ENCODE measurements at regions not wholly inside any gene's neighbourhood (a gene's known extent, or its start where the extent isn't known, plus 50 kb on each side); places are given as distances from the start of the nearest gene placed in this dataset.
"Not testable (repeated sequence)": the region's sequence is repeated elsewhere in the genome, so short reads cannot be mapped to it uniquely, and the experiment has no call there.

GRCh38 chr1:192880231-192880630 lies 71.4 kb downstream of the RGS2 start:
- no peak for ATAC-seq (ENCODE audit: insufficient read depth, low read depth)
- H2AFZ ChIP-seq (ENCODE audit: low read depth, low read length) = no peak overlapping the region
- H3K9me3 ChIP-seq (ENCODE audit: insufficient read depth, low read length, severe bottlenecking) = no peaks in the 10 kb centered on the region
- H3K9ac ChIP-seq (ENCODE audit: low read depth, low read length) = no peak overlapping the region
- TF ChIP-seq, protein P1, sequence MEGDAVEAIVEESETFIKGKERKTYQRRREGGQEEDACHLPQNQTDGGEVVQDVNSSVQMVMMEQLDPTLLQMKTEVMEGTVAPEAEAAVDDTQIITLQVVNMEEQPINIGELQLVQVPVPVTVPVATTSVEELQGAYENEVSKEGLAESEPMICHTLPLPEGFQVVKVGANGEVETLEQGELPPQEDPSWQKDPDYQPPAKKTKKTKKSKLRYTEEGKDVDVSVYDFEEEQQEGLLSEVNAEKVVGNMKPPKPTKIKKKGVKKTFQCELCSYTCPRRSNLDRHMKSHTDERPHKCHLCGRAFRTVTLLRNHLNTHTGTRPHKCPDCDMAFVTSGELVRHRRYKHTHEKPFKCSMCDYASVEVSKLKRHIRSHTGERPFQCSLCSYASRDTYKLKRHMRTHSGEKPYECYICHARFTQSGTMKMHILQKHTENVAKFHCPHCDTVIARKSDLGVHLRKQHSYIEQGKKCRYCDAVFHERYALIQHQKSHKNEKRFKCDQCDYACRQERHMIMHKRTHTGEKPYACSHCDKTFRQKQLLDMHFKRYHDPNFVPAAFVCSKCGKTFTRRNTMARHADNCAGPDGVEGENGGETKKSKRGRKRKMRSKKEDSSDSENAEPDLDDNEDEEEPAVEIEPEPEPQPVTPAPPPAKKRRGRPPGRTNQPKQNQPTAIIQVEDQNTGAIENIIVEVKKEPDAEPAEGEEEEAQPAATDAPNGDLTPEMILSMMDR (IDR thresholded peaks at IDR 0.05; ENCODE audit: borderline replicate concordance, extremely low read depth, low read length, poor library complexity, severe bottlenecking) = no peak
- no peak for TF ChIP-seq EZH2 (IDR thresholded peaks at IDR 0.05; ENCODE audit: borderline replicate concordance, low read depth, low read length, severe bottlenecking)
- no peaks in the 10 kb centered on the region for H3K27me3 ChIP-seq (ENCODE audit: insufficient read depth, low read length, poor library complexity)
- no peaks in the 10 kb centered on the region for H3K4me1 ChIP-seq (ENCODE audit: insufficient read depth, low read length)
- no peak overlapping the region for H3K4me2 ChIP-seq (ENCODE audit: insufficient read depth, low read length)
- H3K27ac ChIP-seq (ENCODE audit: low read length) = no peak overlapping the region
- no peaks in the 10 kb centered on the region for H3K79me2 ChIP-seq (ENCODE audit: insufficient read depth, low read length)
- DNase-seq = no peak
- no peaks in the 10 kb centered on the region for H3K36me3 ChIP-seq (ENCODE audit: insufficient read depth, low read length)
- no peak overlapping the region for H3K4me3 ChIP-seq (ENCODE audit: low read depth in 1 of 2, low read length in 2 of 2)
- H4K20me1 ChIP-seq (ENCODE audit: insufficient read depth, low read length) = no peaks in the 10 kb centered on the region

- ATAC-seq (ENCODE audit: insufficient read depth, low read depth) (no peak), DNase-seq (no peak)
- H2AFZ ChIP-seq (ENCODE audit: low read depth, low read length) = no peak overlapping the region
- H3K36me3 ChIP-seq (ENCODE audit: insufficient read depth, low read length) = no peaks in the 10 kb centered on the region
- H3K4me3 ChIP-seq (ENCODE audit: low read depth in 1 of 2, low read length in 2 of 2) = no peak overlapping the region
- H3K27me3 ChIP-seq (ENCODE audit: insufficient read depth, low read length, poor library complexity) = no peaks in the 10 kb centered on the region
- no peak overlapping the region for H3K27ac ChIP-seq (ENCODE audit: low read length)
- no peaks in the 10 kb centered on the region for H3K4me1 ChIP-seq (ENCODE audit: insufficient read depth, low read length)
- no peaks in the 10 kb centered on the region for H3K79me2 ChIP-seq (ENCODE audit: insufficient read depth, low read length)
- H3K9ac ChIP-seq (ENCODE audit: low read depth, low read length) = no peak overlapping the region
- no peaks in the 10 kb centered on the region for H4K20me1 ChIP-seq (ENCODE audit: insufficient read depth, low read length)
- no peaks in the 10 kb centered on the region for H3K9me3 ChIP-seq (ENCODE audit: insufficient read depth, low read length, severe bottlenecking)
- H3K4me2 ChIP-seq (ENCODE audit: insufficient read depth, low read length) = no peak overlapping the region
- TF ChIP-seq, protein P1 (IDR thresholded peaks at IDR 0.05; ENCODE audit: borderline replicate concordance, extremely low read depth, low read length, poor library complexity, severe bottlenecking) = no peak
- no peak for TF ChIP-seq EZH2 (IDR thresholded peaks at IDR 0.05; ENCODE audit: borderline replicate concordance, low read depth, low read length, severe bottlenecking)
Observed at GRCh38 chr1:192884241-192884640, 75.4 kb downstream of the RGS2 start.

- not testable (repeated sequence) for H3K79me2 ChIP-seq (ENCODE audit: insufficient read depth, low read length); H3K4me3 ChIP-seq (ENCODE audit: low read depth in 1 of 2, low read length in 2 of 2); H3K9ac ChIP-seq (ENCODE audit: low read depth, low read length); H3K9me3 ChIP-seq (ENCODE audit: insufficient read depth, low read length, severe bottlenecking); DNase-seq; H3K27ac ChIP-seq (ENCODE audit: low read length); H3K27me3 ChIP-seq (ENCODE audit: insufficient read depth, low read length, poor library complexity); H3K4me1 ChIP-seq (ENCODE audit: insufficient read depth, low read length); ATAC-seq (ENCODE audit: insufficient read depth, low read depth); H3K36me3 ChIP-seq (ENCODE audit: insufficient read depth, low read length); H3K4me2 ChIP-seq (ENCODE audit: insufficient read depth, low read length); H4K20me1 ChIP-seq (ENCODE audit: insufficient read depth, low read length); H2AFZ ChIP-seq (ENCODE audit: low read depth, low read length)
Observed at GRCh38 chr1:192885387-192885786, 76.5 kb downstream of the RGS2 start.

GRCh38 chr1:192887426-192887825 lies 78.6 kb downstream of the RGS2 start:
- Histone ChIP-seq H3K9me3 (ENCODE audit: insufficient read depth, low read length, severe bottlenecking) (no peaks in the 10 kb centered on the region), H3K4me2 (ENCODE audit: insufficient read depth, low read length) (no peak overlapping the region), H3K27me3 (ENCODE audit: insufficient read depth, low read length, poor library complexity) (no peaks in the 10 kb centered on the region), H3K4me3 (ENCODE audit: low read depth in 1 of 2, low read length in 2 of 2) (no peak overlapping the region), H3K79me2 (ENCODE audit: insufficient read depth, low read length) (no peaks in the 10 kb centered on the region), H3K4me1 (ENCODE audit: insufficient read depth, low read length) (no peaks in the 10 kb centered on the region), H3K36me3 (ENCODE audit: insufficient read depth, low read length) (no peaks in the 10 kb centered on the region), H4K20me1 (ENCODE audit: insufficient read depth, low read length) (no peaks in the 10 kb centered on the region), H2AFZ (ENCODE audit: low read depth, low read length) (no peak overlapping the region; the same call in 1 of the 2 replicates), H3K9ac (ENCODE audit: low read depth, low read length) (no peak overlapping the region), H3K27ac (ENCODE audit: low read length) (no peak overlapping the region)
- TF ChIP-seq, protein P1 (IDR thresholded peaks at IDR 0.05; ENCODE audit: borderline replicate concordance, extremely low read depth, low read length, poor library complexity, severe bottlenecking) = no peak
- TF ChIP-seq EZH2 (IDR thresholded peaks at IDR 0.05; ENCODE audit: borderline replicate concordance, low read depth, low read length, severe bottlenecking) = no peak
- DNase-seq = no peak
- ATAC-seq (ENCODE audit: insufficient read depth, low read depth) = no peak

All from DND-41 (cell line).